ENCODE measurements at regions not wholly inside any gene's neighbourhood (a gene's known extent, or its start where the extent isn't known, plus 50 kb on each side); places are given as distances from the start of the nearest gene placed in this dataset.
"Not testable (repeated sequence)": the region's sequence is repeated elsewhere in the genome, so short reads cannot be mapped to it uniquely, and the experiment has no call there.

DNA sequence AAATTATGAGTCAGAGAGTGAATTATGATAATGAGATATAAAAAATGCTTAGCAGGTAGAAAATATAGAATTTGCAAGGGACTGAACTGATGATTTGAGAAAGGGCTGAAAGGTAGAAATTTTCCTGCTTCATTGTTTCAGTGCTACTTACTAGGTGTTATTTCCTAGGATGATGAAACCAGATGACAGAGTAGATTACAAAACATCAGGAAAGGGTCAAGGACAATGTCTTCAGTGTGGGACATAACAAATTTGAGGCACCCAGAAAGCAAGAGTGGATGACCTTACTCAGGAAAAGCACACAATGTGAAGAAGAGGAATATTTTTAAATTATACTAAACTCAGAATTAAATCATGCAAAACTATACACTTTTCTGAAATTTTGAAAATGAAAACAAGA is 102.1 kb downstream of the SHCBP1 start:
- no peaks in the 10 kb centered on the region for H3K27me3 ChIP-seq
- DNase-seq (ENCODE audit: extremely low spot score in 2 of 2): no peak
- H3K27ac ChIP-seq: no peak overlapping the region
- intact Hi-C loops (cut with DNase I): no loop called here
- no peaks in the 10 kb centered on the region for H3K9me3 ChIP-seq
- H3K36me3 ChIP-seq: no peaks in the 10 kb centered on the region
- no peaks in the 10 kb centered on the region for H3K4me1 ChIP-seq
- TF ChIP-seq POLR2A (IDR thresholded peaks at IDR 0.05): no peak
- no peak for TF ChIP-seq POLR2AphosphoS5 (IDR thresholded peaks at IDR 0.05; ENCODE audit: insufficient read depth in 1 of 2, low read depth in 1 of 2)
- TF ChIP-seq, protein P1, sequence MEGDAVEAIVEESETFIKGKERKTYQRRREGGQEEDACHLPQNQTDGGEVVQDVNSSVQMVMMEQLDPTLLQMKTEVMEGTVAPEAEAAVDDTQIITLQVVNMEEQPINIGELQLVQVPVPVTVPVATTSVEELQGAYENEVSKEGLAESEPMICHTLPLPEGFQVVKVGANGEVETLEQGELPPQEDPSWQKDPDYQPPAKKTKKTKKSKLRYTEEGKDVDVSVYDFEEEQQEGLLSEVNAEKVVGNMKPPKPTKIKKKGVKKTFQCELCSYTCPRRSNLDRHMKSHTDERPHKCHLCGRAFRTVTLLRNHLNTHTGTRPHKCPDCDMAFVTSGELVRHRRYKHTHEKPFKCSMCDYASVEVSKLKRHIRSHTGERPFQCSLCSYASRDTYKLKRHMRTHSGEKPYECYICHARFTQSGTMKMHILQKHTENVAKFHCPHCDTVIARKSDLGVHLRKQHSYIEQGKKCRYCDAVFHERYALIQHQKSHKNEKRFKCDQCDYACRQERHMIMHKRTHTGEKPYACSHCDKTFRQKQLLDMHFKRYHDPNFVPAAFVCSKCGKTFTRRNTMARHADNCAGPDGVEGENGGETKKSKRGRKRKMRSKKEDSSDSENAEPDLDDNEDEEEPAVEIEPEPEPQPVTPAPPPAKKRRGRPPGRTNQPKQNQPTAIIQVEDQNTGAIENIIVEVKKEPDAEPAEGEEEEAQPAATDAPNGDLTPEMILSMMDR (IDR thresholded peaks at IDR 0.05): no peak
- H3K4me3 ChIP-seq: no peak overlapping the region

DNA sequence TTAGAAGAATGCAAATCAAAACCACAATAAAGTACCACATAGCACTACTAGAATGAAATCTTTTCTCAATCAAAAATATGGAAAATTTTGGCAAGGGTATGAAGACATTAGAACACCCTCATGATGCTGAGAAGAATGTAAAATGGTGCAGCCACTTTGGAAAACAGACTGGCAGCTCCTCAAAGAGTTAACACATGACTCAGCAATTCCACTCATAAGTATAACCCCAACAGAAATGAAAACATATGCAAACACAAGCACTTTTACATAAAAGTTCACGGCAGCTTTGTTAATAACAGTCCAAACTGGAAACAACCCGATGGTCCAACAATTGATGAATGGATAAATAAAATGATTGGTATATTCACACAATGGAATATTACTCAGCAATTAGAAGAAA is 124.5 kb downstream of the SHCBP1 start:
- Histone ChIP-seq H3K4me3 (no peak overlapping the region), H3K9me3 (no peaks in the 10 kb centered on the region), H3K4me1 (no peaks in the 10 kb centered on the region), H3K27me3 (no peaks in the 10 kb centered on the region), H3K27ac (no peak overlapping the region), H3K36me3 (no peaks in the 10 kb centered on the region)
- DNase-seq (ENCODE audit: extremely low spot score in 2 of 2): no peak
- TF ChIP-seq, protein P1 (IDR thresholded peaks at IDR 0.05): no peak
- no peak for TF ChIP-seq POLR2AphosphoS5 (IDR thresholded peaks at IDR 0.05; ENCODE audit: insufficient read depth in 1 of 2, low read depth in 1 of 2)
- no peak for TF ChIP-seq POLR2A (IDR thresholded peaks at IDR 0.05)
- intact Hi-C loops (cut with DNase I): no loop called here

DNA sequence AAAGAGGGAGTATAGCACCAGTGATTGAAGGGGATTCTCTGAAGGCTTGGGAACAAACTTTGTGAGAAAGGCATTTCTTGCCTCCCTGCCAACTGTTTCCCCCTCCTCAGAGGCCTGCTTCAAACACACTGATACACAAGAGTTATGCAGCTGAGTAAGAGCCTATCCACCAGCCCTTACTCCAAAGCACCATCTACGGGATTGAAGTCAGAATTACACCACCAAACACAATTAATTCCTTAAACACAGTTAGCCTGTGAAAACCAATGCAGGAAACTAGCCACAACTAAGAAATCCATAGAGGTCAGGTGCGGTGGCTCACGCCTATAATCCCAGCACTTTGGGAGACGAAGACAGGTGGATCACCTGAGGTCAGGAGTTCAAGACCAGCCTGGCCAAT is 138.3 kb downstream of the SHCBP1 start:
- H3K36me3 ChIP-seq: no peaks in the 10 kb centered on the region
- no peaks in the 10 kb centered on the region for H3K27me3 ChIP-seq
- no peak overlapping the region for H3K4me3 ChIP-seq
- H3K27ac ChIP-seq: no peak overlapping the region
- no peaks in the 10 kb centered on the region for H3K4me1 ChIP-seq
- no peak for DNase-seq (ENCODE audit: extremely low spot score in 2 of 2)
- TF ChIP-seq POLR2AphosphoS5 (IDR thresholded peaks at IDR 0.05; ENCODE audit: insufficient read depth in 1 of 2, low read depth in 1 of 2) (no peak), POLR2A (IDR thresholded peaks at IDR 0.05) (no peak)
- TF ChIP-seq, protein P1 (IDR thresholded peaks at IDR 0.05): no peak
- intact Hi-C loops (cut with DNase I): no loop called here
- no peaks in the 10 kb centered on the region for H3K9me3 ChIP-seq

DNA sequence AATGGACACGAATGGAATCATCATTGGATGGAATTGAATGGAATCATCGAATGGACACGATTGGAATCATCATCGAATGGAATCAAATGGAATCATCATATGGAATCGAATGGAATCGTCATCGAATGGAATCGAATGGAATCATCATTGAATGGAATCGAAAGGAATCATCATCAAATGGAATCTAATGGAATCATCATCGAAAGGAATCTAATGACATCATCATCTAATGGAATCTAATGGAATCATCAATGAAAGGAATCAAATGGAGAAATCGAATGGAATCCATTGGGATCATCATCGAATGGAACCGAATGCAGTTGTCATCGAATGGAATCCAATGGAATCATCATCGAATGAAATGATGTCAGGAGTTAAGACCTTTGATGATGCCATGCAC is 154.9 kb downstream of the SHCBP1 start:
- intact Hi-C loops (cut with DNase I): no loop called here
- H3K4me1 ChIP-seq: no peaks in the 10 kb centered on the region
- no peak overlapping the region for H3K27ac ChIP-seq
- DNase-seq (ENCODE audit: extremely low spot score in 2 of 2): no peak
- TF ChIP-seq, protein P1 (IDR thresholded peaks at IDR 0.05): no peak
- TF ChIP-seq POLR2A (IDR thresholded peaks at IDR 0.05) (no peak), POLR2AphosphoS5 (IDR thresholded peaks at IDR 0.05; ENCODE audit: insufficient read depth in 1 of 2, low read depth in 1 of 2) (no peak)
- H3K4me3 ChIP-seq: no peak overlapping the region
- H3K27me3 ChIP-seq: no peaks in the 10 kb centered on the region
- no peaks in the 10 kb centered on the region for H3K9me3 ChIP-seq
- no peaks in the 10 kb centered on the region for H3K36me3 ChIP-seq

DNA sequence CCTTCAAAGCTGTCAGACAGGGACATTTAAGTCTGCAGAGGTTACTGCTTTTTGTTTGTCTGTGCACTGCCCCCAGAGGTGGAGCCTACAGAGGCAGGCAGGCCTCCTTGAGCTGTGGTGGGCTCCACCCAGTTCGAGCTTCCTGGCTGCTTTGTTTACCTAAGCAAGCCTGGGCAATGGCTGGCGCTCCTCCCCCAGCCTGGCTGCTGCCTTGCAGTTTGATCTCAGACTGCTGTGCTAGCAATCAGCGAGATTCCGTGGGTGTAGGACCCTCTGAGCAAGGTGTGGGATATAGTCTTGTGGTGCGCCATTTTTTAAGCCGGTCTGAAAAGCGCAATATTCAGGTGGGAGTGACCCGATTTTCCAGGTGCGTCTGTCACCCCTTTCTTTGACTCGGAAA is 166.4 kb downstream of the SHCBP1 start:
- not testable (repeated sequence) for H3K4me1 ChIP-seq

More for the DNA sequence above, 166.4 kb downstream of the SHCBP1 start:
- H3K27me3 ChIP-seq; intact Hi-C loops (cut with DNase I); DNase-seq (ENCODE audit: extremely low spot score in 2 of 2); H3K4me3 ChIP-seq; H3K27ac ChIP-seq; H3K9me3 ChIP-seq; H3K36me3 ChIP-seq: not testable (repeated sequence)

All from vagina (tissue), 2 donors.